GM23248 (cell line): ENCODE measurements at regions not wholly inside any gene's neighbourhood (a gene's known extent, or its start where the extent isn't known, plus 50 kb on each side); places are given as distances from the start of the nearest gene placed in this dataset.

Experiments used
- DNase-seq: peaks from one replicate; pipeline ENCODE4 v3.0.0-alpha.2; 2015
- H2AFZ ChIP-seq: fragments of 200-600 bp; sonication (generic); 2 replicates; pipeline ENCODE4 v1.6.1; 2016; ENCODE audit warnings: antibody characterized with exemption
- H3F3A ChIP-seq: fragments of 200-600 bp; sonication (generic); 2 replicates; pipeline ENCODE4 v1.6.1; 2016; ENCODE audit warnings: mild to moderate bottlenecking, antibody characterized with exemption, mixed run types; ENCODE audit not compliant: insufficient read depth
- H3K27ac ChIP-seq: fragments of 200-600 bp; sonication (generic); 2 replicates; pipeline ENCODE4 v1.5.1; 2016; ENCODE audit warnings: mild to moderate bottlenecking
- H3K27me3 ChIP-seq: fragments of 200-600 bp; sonication (generic); replicated peaks from 2 replicates; pipeline ENCODE4 v1.6.1; 2016; ENCODE audit warnings: mild to moderate bottlenecking; ENCODE audit not compliant: insufficient read depth
- H3K36me3 ChIP-seq: fragments of 200-600 bp; sonication (generic); 2 replicates; pipeline ENCODE4 v1.6.1; 2016; ENCODE audit warnings: low read depth, mild to moderate bottlenecking
- H3K4me1 ChIP-seq: fragments of 200-600 bp; sonication (generic); 2 replicates; pipeline ENCODE4 v1.6.1; 2016; ENCODE audit warnings: mild to moderate bottlenecking; ENCODE audit not compliant: insufficient read depth
- H3K4me2 ChIP-seq: fragments of 200-600 bp; sonication (generic); one replicate; pipeline ENCODE4 v1.6.1; 2016; ENCODE audit warnings: mild to moderate bottlenecking; ENCODE audit not compliant: unreplicated experiment
- H3K4me3 ChIP-seq: fragments of 200-600 bp; sonication (generic); 2 replicates; pipeline ENCODE4 v1.5.1; 2016; ENCODE audit warnings: mild to moderate bottlenecking
- H3K79me2 ChIP-seq: fragments of 200-600 bp; sonication (generic); 2 replicates; pipeline ENCODE4 v1.6.1; 2016; ENCODE audit warnings: mild to moderate bottlenecking; ENCODE audit not compliant: insufficient read depth
- H3K9ac ChIP-seq: fragments of 200-600 bp; sonication (generic); 2 replicates; pipeline ENCODE4 v1.6.1; 2016; ENCODE audit warnings: mild to moderate bottlenecking
- H3K9me2 ChIP-seq: fragments of 200-600 bp; sonication (generic); 2 replicates; pipeline ENCODE4 v1.6.1; 2016; ENCODE audit warnings: mixed run types, mild to moderate bottlenecking, moderate library complexity; ENCODE audit not compliant: insufficient read depth
- H3K9me3 ChIP-seq: fragments of 200-600 bp; sonication (generic); one replicate; pipeline ENCODE4 v1.6.1; 2017; ENCODE audit warnings: low read depth
- H4K20me1 ChIP-seq: fragments of 200-600 bp; sonication (generic); 2 replicates; pipeline ENCODE4 v1.6.0; 2016; ENCODE audit not compliant: insufficient read depth
- EZH2 ChIP-seq: fragments of 200-600 bp; sonication (generic); IDR thresholded peaks from 2 replicates; pipeline ENCODE4 v1.6.1; 2018; ENCODE audit warnings: antibody characterized with exemption, mild to moderate bottlenecking; ENCODE audit not compliant: insufficient read depth, poor library complexity, severe bottlenecking
- EZH2phosphoT487 ChIP-seq: fragments of 200-600 bp; sonication (generic); IDR thresholded peaks from 2 replicates; pipeline ENCODE4 v1.6.1; 2018; ENCODE audit warnings: antibody characterized with exemption, moderate library complexity, mild to moderate bottlenecking, low read depth; ENCODE audit not compliant: insufficient read depth
- WGBS, 2 experiments: methylation state at CpG; one replicate each; pipeline ENCODE4 v1.1.6; 2015 to 2017; ENCODE audit warnings: low lambda C conversion rate in 2 of 2, low coverage in 1 of 2; ENCODE audit errors: missing lambda C conversion rate in 2 of 2; 5-methylcytosine and 5-hydroxymethylcytosine counted together
- in situ Hi-C: fragments of 300-500 bp; cut with MboI; formaldehyde crosslinking; loops from 2 replicates; pipeline ENCODE4 v1.15.0; 2020

DNA sequence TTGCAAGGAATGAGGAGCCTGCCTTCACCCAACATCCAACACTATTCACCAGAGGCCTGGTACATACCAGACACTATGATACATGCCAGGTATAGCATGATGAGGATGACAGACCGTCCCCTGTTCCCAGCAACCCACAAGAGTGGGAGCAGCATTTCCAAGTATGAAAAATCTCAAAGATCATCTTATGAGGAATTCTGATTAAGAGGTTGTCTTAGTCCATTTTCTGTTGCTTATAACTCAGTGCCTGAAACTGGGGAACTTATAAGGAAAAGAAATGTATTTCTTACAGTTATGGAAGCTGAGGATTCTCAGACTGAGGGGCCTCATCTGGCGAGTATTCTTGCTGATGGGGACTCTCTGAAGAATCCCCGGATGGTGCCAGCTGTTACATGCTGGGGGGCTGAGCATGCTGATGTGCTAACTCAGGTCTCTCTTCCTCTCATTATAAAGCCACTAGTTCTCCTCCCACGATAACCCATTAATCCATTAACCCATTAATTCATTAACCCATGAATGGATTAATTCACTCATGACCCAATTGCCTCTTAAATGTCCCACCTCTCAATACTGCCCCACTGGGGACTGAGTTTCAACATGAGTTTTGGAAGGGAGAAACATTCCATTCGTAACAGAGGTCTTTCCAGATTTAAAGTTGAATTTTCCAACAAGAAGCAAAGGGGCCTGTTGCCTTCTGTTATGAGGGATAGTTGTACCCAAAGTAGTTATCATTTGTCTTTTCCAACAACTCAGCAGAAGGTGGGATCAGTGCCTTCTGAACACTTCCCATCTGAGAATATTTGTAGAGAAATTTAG, 173.9 kb downstream of the HERPUD2 start:
- 19 to 24% methylated on average over 5 of the region's 5 CpGs for WGBS, 2 experiments
- in situ Hi-C loops: no loop called here

DNA sequence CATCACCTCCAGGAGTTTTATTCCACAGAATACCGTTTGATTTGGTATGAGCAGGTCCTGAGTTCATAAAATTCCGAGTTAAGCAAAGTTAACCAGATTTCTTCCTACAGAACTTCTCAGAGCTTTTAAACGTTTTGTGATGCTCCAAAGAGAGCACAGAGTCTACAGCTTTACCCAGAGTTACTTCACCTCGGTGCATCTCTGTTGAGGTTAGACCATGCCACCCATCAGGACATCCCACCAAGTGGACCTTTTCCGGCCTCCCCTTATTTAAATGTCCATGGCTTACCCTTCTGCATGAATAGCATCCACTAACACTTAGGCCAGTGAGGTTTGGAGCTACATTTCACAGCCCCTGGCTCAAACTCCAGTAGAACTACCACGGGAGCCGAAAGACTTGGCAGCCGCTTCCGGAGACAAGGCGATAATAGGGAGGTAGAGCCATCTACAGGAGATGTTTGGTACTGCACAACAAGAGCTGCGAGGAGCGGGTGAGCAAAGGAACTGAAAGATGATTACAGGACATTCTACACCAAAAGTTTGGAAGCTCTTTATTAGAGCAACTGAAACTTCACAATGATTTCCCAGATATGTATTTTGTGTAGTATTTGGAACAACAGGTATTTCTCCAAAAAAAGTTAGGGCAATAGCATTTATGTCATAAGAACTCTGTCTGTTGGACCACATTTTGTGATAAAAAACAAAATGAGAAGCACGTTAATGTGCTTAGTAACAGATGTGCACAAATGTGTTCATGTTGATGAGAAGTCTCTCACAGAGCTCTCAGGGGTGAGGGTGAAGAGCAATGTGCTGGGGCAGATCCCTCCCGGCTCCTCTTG, 174.7 kb downstream of the HERPUD2 start:
- H4K20me1 ChIP-seq: no peaks in the 10 kb centered on the region
- H3K36me3 ChIP-seq: no peaks in the 10 kb centered on the region
- 30 to 36% methylated on average over 14 of the region's 14 CpGs for WGBS, 2 experiments
- H3F3A ChIP-seq: no peaks in the 10 kb centered on the region
- H3K4me1 ChIP-seq: no peaks in the 10 kb centered on the region
- no peaks in the 10 kb centered on the region for H3K9me3 ChIP-seq
- in situ Hi-C loops: no loop called here
- no peak overlapping the region for H3K4me3 ChIP-seq
- peak; percentile 73 for DNase-seq
- H3K9me2 ChIP-seq: no peaks in the 10 kb centered on the region
- H3K27ac ChIP-seq: no peak overlapping the region
- no peak overlapping the region; the same call in 1 of the 2 replicates for H2AFZ ChIP-seq
- peaks cover 32% of the 10 kb centered on the region for H3K27me3 ChIP-seq
- no peak for TF ChIP-seq EZH2
- TF ChIP-seq EZH2phosphoT487: no peak
- H3K9ac ChIP-seq: no peak overlapping the region
- no peak overlapping the region for H3K4me2 ChIP-seq
- no peaks in the 10 kb centered on the region for H3K79me2 ChIP-seq

More for the DNA sequence above, 173.9 kb downstream of the HERPUD2 start:
- H3K27ac ChIP-seq: no peak overlapping the region
- peaks cover 32% of the 10 kb centered on the region for H3K27me3 ChIP-seq
- H3K36me3 ChIP-seq: no peaks in the 10 kb centered on the region
- H3K9me2 ChIP-seq: no peaks in the 10 kb centered on the region
- H3K4me3 ChIP-seq: no peak overlapping the region
- no peak for DNase-seq
- H3K4me1 ChIP-seq: no peaks in the 10 kb centered on the region
- no peaks in the 10 kb centered on the region for H3K9me3 ChIP-seq
- no peaks in the 10 kb centered on the region for H4K20me1 ChIP-seq
- no peaks in the 10 kb centered on the region for H3K79me2 ChIP-seq
- no peak overlapping the region for H3K4me2 ChIP-seq
- H3K9ac ChIP-seq: no peak overlapping the region
- no peak for TF ChIP-seq EZH2phosphoT487
- TF ChIP-seq EZH2: no peak
- H2AFZ ChIP-seq: no peak overlapping the region
- H3F3A ChIP-seq: no peaks in the 10 kb centered on the region

DNA sequence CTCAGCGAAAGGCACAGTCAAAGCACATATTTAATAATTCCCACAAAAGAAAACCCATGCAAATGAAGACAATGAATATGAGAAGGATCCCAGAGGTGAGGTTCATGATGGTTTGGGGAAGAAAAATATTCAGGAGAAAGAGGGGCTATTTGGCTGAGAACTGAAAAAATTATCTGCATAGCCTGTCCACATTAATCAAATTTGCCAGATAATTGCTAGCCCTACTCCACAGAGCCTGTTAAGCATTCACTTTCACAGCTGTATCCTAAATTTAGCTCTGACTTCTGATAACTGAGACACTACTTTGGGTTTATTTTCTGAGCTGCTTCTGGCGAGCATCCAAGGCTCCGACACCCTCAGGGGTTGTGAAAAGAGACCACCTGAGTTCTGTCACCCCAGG, 176.2 kb downstream of the HERPUD2 start:
- H3K36me3 ChIP-seq: no peaks in the 10 kb centered on the region
- H3K9me2 ChIP-seq: no peaks in the 10 kb centered on the region
- H3F3A ChIP-seq: no peaks in the 10 kb centered on the region
- peaks cover 25% of the 10 kb centered on the region for H3K27me3 ChIP-seq
- no peak for DNase-seq
- in situ Hi-C loops: no loop called here
- H3K4me2 ChIP-seq: no peak overlapping the region
- no peaks in the 10 kb centered on the region for H3K79me2 ChIP-seq
- TF ChIP-seq EZH2phosphoT487 (no peak), EZH2 (no peak)
- no peaks in the 10 kb centered on the region for H3K4me1 ChIP-seq
- H2AFZ ChIP-seq: no peak overlapping the region
- H3K9ac ChIP-seq: no peak overlapping the region
- no peak overlapping the region for H3K27ac ChIP-seq
- no peak overlapping the region for H3K4me3 ChIP-seq
- H3K9me3 ChIP-seq: no peaks in the 10 kb centered on the region
- WGBS, 2 experiments: 17 to 22% methylated on average over 3 of the region's 3 CpGs
- no peaks in the 10 kb centered on the region for H4K20me1 ChIP-seq

DNA sequence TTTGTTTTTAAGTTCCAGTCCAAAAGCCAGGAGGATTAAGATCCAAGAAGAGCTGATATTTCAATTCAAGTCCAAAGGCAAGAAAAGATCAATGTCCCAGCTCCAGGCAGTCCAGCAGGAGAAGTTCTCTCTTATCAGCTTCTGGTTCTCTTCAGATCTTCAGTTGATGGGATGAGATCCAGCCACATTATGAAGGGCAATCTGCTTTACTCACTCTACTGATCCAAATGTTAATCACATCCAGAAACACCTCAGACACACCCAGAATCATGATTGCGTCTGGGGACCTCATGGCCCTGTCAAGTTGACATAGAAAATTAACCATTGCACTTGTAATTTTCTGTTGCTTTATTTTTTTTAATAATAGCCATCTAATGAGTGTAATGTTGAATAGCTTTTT, 178.4 kb downstream of the HERPUD2 start:
- H4K20me1 ChIP-seq: no peaks in the 10 kb centered on the region
- no peak overlapping the region for H3K4me3 ChIP-seq
- H2AFZ ChIP-seq: no peak overlapping the region
- no peaks in the 10 kb centered on the region for H3K36me3 ChIP-seq
- in situ Hi-C loops: no loop called here
- TF ChIP-seq EZH2phosphoT487 (no peak), EZH2 (no peak)
- H3K9ac ChIP-seq: no peak overlapping the region
- no peaks in the 10 kb centered on the region for H3K9me3 ChIP-seq
- no peak overlapping the region for H3K4me2 ChIP-seq
- WGBS, 2 experiments: 0 to 4% methylated on average over 1 of the region's 1 CpG
- H3K9me2 ChIP-seq: no peaks in the 10 kb centered on the region
- H3K4me1 ChIP-seq: no peaks in the 10 kb centered on the region
- H3K27ac ChIP-seq: no peak overlapping the region
- no peak for DNase-seq
- H3F3A ChIP-seq: no peaks in the 10 kb centered on the region
- no peaks in the 10 kb centered on the region for H3K79me2 ChIP-seq
- H3K27me3 ChIP-seq: peaks cover 19% of the 10 kb centered on the region
